ENCODE measurements at regions not wholly inside any gene's neighbourhood (a gene's known extent, or its start where the extent isn't known, plus 50 kb on each side); places are given as distances from the start of the nearest gene placed in this dataset.

DNA sequence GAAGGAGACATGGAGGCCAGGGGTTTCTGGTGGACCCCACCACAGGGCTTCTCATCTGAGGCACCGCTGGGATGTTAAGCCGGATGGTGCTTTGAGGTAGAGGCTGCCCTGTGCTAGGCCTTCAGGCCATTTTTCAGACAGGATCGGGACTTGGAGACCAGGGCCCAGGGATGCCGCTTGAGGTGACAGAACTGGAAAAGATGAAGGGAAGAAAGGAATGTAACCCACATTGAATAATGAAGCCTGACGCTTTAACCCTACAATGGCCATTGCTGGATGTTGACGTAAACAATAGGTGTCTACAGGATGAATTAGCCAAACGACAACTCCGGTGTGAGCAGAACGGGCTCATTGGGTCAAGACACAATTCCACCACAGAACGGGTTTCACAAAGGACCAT is 62.5 kb downstream of the CEBPB start:
- Mint-ChIP-seq H3K4me3 (no peak overlapping the region), H3K27ac (no peak overlapping the region), H3K36me3 (no peaks in the 10 kb centered on the region), H3K27me3 (peaks cover 2 to 3% of the 10 kb centered on the region in 2 donors), H3K9me3 (no peaks in the 10 kb centered on the region), H3K4me1 (no peaks in the 10 kb centered on the region)
- ChIA-PET POLR2A (ENCODE audit: partially characterized antibody) (no interaction called here), CTCF (ENCODE audit: partially characterized antibody) (no interaction called here)
- intact Hi-C loops (cut with micrococcal nuclease): no loop called here
- Histone ChIP-seq H3K27ac (ENCODE audit: low read depth, low read length) (no peak overlapping the region), H3K36me3 (ENCODE audit: insufficient read depth, low read length) (no peaks in the 10 kb centered on the region), H3K27me3 (ENCODE audit: insufficient read depth, low read length) (no peaks in the 10 kb centered on the region), H3K4me3 (ENCODE audit: low read length in 2 of 2) (no peak overlapping the region), H3K9me3 (ENCODE audit: control insufficient read depth in 1 of 2, low read length in 2 of 2) (no peaks in the 10 kb centered on the region), H3K4me1 (ENCODE audit: insufficient read depth, low read length) (no peaks in the 10 kb centered on the region)
- no peak for DNase-seq

DNA sequence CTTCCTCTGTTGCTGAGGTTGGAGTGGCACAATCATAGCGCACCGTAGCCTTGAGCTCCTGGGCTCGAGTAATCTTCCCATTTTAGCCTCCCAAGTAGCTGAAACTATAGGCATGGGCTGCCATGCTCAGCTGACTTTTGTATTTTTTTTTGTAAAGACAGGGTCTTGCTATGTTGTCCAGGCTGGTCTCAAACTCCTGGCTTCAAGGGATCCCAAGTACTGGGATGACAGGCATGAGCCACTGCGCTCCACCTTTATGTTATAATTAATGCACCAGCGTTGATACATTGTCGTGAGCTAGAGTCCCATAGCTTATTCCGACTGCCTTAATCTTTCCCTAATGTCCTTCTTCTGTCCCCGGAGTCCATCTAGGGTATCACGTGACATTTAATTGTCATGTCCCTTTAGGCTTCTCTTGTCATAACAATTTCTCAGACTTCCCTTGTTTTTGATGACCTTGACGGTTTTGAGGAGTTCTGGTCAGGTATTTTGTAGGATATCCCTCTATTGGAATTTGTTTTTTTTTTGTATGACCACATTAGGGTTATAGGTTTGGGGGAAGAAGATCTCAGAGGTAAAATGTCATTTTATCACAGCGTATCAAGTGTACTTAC is 63.9 kb downstream of the CEBPB start:
- H3K9me3 ChIP-seq (ENCODE audit: control insufficient read depth in 1 of 2, low read length in 2 of 2): no peaks in the 10 kb centered on the region
- Mint-ChIP-seq H3K36me3 (no peaks in the 10 kb centered on the region), H3K9me3 (peaks cover 0 to 3% (median 0%) of the 10 kb centered on the region in 8 donors), H3K27me3 (peaks cover 2 to 3% of the 10 kb centered on the region in 2 donors), H3K4me3 (no peak overlapping the region), H3K4me1 (peaks cover 0 to 2% (median 0%) of the 10 kb centered on the region in 4 donors), H3K27ac (no peak overlapping the region)
- no peaks in the 10 kb centered on the region for H3K36me3 ChIP-seq (ENCODE audit: insufficient read depth, low read length)
- no peaks in the 10 kb centered on the region for H3K4me1 ChIP-seq (ENCODE audit: insufficient read depth, low read length)
- POLR2A ChIA-PET (ENCODE audit: partially characterized antibody): no interaction called here
- intact Hi-C loops (cut with micrococcal nuclease): no loop called here
- no peaks in the 10 kb centered on the region for H3K27me3 ChIP-seq (ENCODE audit: insufficient read depth, low read length)
- CTCF ChIA-PET (ENCODE audit: partially characterized antibody): no interaction called here
- H3K27ac ChIP-seq (ENCODE audit: low read depth, low read length): no peak overlapping the region
- DNase-seq: no peak
- H3K4me3 ChIP-seq (ENCODE audit: low read length in 2 of 2): no peak overlapping the region

DNA sequence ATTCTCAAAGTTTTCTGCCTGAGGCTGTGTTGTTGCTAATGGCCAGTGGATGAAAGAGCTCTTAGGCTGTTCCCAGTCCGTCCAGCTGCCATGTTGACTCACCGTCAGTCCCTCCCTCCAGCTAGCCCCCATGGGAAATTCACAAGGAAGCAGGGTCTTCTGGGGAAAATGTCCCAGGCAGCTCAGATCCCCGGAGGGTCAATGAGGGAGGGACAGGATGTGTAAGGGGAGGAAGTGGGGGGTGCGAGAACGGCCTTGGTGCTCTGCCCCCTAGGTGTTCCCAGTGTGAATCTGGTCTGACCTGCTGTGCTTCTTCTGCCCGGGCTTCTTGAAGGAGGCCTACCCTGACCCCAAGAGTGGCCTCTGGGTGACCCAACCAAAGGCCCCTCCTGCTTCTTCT is 65.9 kb downstream of the CEBPB start:
- POLR2A ChIA-PET (ENCODE audit: partially characterized antibody): no interaction called here
- intact Hi-C loops (cut with micrococcal nuclease): no loop called here
- no peaks in the 10 kb centered on the region for H3K36me3 Mint-ChIP-seq
- no peak overlapping the region for H3K4me3 ChIP-seq (ENCODE audit: low read length in 2 of 2)
- no peak overlapping the region for H3K4me3 Mint-ChIP-seq
- peaks cover 0 to 4% (median 0%) of the 10 kb centered on the region in 8 donors for H3K9me3 Mint-ChIP-seq
- H3K9me3 ChIP-seq (ENCODE audit: control insufficient read depth in 1 of 2, low read length in 2 of 2): no peaks in the 10 kb centered on the region
- peaks cover 0 to 4% (median 0%) of the 10 kb centered on the region in 4 donors for H3K4me1 Mint-ChIP-seq
- H3K4me1 ChIP-seq (ENCODE audit: insufficient read depth, low read length): no peaks in the 10 kb centered on the region
- CTCF ChIA-PET (ENCODE audit: partially characterized antibody): no interaction called here
- no peak overlapping the region for H3K27ac Mint-ChIP-seq
- H3K27me3 Mint-ChIP-seq: peaks cover 2 to 3% of the 10 kb centered on the region in 2 donors
- DNase-seq: no peak
- H3K36me3 ChIP-seq (ENCODE audit: insufficient read depth, low read length): no peaks in the 10 kb centered on the region
- H3K27me3 ChIP-seq (ENCODE audit: insufficient read depth, low read length): no peaks in the 10 kb centered on the region
- H3K27ac ChIP-seq (ENCODE audit: low read depth, low read length): no peak overlapping the region

DNA sequence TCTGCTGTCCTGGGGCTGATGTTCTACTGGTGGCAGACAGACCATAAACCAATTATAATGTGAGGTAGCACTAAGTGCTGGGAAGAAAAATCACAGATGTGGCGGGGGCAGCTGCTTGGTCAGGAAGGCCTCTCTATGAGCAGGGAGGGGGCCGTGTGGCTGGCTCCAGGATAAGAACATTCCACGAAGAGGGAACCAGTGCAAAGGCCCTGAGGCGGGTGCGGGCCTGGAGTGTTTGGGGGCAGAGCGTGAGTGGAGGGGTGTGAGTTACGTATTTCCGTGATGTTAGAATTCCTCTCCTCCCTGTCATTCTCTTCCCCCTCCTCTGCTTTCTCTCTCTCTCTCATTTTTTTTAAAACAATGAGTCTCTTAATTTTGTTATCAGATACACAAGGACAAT is 67.2 kb downstream of the CEBPB start:
- H3K4me3 ChIP-seq (ENCODE audit: low read length in 2 of 2): no peak overlapping the region
- Mint-ChIP-seq H3K27me3 (peaks cover 0 to 3% of the 10 kb centered on the region in 2 donors), H3K27ac (no peak overlapping the region), H3K4me1 (peaks cover 0 to 4% (median 0%) of the 10 kb centered on the region in 4 donors), H3K4me3 (no peak overlapping the region), H3K9me3 (peaks cover 0 to 4% (median 0%) of the 10 kb centered on the region in 8 donors), H3K36me3 (no peaks in the 10 kb centered on the region)
- DNase-seq: no peak
- no peaks in the 10 kb centered on the region for H3K36me3 ChIP-seq (ENCODE audit: insufficient read depth, low read length)
- POLR2A ChIA-PET (ENCODE audit: partially characterized antibody): no interaction called here
- CTCF ChIA-PET (ENCODE audit: partially characterized antibody): no interaction called here
- H3K4me1 ChIP-seq (ENCODE audit: insufficient read depth, low read length): no peaks in the 10 kb centered on the region
- no peaks in the 10 kb centered on the region for H3K9me3 ChIP-seq (ENCODE audit: control insufficient read depth in 1 of 2, low read length in 2 of 2)
- H3K27me3 ChIP-seq (ENCODE audit: insufficient read depth, low read length): no peaks in the 10 kb centered on the region
- intact Hi-C loops (cut with micrococcal nuclease): no loop called here
- H3K27ac ChIP-seq (ENCODE audit: low read depth, low read length): no peak overlapping the region

DNA sequence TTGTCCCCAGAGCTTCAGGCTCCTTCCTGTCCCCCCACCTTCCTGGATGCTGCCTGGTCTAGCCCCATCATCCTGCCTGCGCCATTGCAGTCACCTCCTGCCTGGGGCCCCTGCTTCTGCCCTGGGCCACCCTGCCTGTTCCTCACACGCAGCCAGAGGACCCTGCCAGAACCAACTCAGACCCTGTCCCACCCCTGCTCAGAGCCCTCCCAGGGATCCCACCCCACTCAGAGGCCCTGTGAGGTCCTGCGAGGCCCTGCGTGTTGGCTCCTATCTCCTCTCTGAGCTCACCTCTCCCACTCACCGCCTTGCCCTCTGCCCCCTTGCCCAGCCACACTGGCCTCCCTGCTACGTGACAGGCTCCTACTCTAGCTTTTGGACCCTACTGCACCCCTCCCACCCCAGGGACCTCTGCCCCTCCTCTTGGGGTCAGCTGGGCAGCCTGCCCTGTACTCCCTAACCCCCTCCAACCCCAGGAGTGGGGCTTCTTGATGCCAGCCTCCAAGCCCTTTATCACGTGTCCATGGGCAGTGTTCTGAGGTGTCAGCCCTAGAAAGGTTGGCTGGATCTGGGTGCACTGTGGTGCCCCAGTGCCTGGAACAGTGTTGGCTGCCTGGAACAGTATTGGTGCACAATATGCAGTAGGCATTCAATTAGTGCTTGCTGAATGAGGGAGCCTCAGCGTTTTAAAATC is 68.3 kb downstream of the CEBPB start:
- H3K27me3 Mint-ChIP-seq: peaks cover 0 to 3% of the 10 kb centered on the region in 2 donors
- no peak overlapping the region for H3K4me3 Mint-ChIP-seq
- H3K4me1 Mint-ChIP-seq: peaks cover 0 to 4% (median 0%) of the 10 kb centered on the region in 4 donors
- no peaks in the 10 kb centered on the region for H3K36me3 Mint-ChIP-seq
- H3K36me3 ChIP-seq (ENCODE audit: insufficient read depth, low read length): no peaks in the 10 kb centered on the region
- POLR2A ChIA-PET (ENCODE audit: partially characterized antibody): no interaction called here
- no peaks in the 10 kb centered on the region for H3K4me1 ChIP-seq (ENCODE audit: insufficient read depth, low read length)
- H3K27ac Mint-ChIP-seq: no peak overlapping the region
- intact Hi-C loops (cut with micrococcal nuclease): no loop called here
- H3K9me3 ChIP-seq (ENCODE audit: control insufficient read depth in 1 of 2, low read length in 2 of 2): no peaks in the 10 kb centered on the region
- peaks cover 0 to 4% (median 0%) of the 10 kb centered on the region in 8 donors for H3K9me3 Mint-ChIP-seq
- CTCF ChIA-PET (ENCODE audit: partially characterized antibody): no interaction called here
- H3K4me3 ChIP-seq (ENCODE audit: low read length in 2 of 2): no peak overlapping the region
- no peaks in the 10 kb centered on the region for H3K27me3 ChIP-seq (ENCODE audit: insufficient read depth, low read length)
- H3K27ac ChIP-seq (ENCODE audit: low read depth, low read length): no peak overlapping the region
- no peak for DNase-seq

DNA sequence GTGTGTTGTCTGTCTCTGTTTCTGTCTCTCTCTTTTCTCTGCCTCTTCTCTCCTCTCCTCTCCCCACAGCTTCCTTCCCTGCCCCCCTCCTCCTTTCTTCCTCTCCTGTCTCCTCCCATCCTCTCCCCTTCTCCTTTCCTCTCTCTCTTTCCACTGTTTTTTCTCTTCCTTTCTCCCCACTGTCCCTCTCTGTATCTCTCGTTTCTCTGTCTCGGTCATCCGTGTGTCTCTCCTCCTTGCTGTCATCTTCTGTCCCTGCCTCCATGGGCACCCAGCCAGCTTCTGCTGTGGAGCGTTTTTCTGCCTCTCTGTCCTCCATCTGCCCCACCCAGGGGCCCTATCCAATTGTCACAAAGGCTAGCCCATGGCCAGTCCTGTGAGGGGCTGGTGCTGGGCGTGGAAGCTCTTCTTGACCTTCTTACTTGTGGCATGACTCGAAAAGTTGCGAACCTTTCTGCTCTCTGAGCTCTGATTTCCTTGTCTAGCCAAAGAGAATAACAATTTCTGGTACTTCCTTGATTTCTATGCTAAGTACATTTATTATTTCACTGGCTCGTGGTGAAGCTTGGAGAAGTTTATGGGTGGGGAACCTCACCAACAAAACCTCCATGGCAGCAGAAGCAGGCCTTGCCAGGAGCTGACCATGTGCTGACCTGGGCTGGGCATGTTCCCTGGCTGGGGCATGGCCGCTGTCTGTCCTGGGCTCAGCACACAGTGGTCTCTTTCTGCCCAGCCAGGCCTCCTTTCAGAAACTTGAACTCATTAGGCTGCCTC is 69.3 kb downstream of the CEBPB start:
- no peaks in the 10 kb centered on the region for H3K9me3 ChIP-seq (ENCODE audit: control insufficient read depth in 1 of 2, low read length in 2 of 2)
- no peak overlapping the region for H3K4me3 ChIP-seq (ENCODE audit: low read length in 2 of 2)
- Mint-ChIP-seq H3K4me3 (no peak overlapping the region), H3K9me3 (peaks cover 0 to 4% (median 0%) of the 10 kb centered on the region in 8 donors), H3K4me1 (peaks cover 0 to 4% (median 0%) of the 10 kb centered on the region in 4 donors), H3K36me3 (no peaks in the 10 kb centered on the region), H3K27ac (peak overlapping the region in 1 of 7 donors; percentile 14), H3K27me3 (peaks cover 0 to 3% of the 10 kb centered on the region in 2 donors)
- intact Hi-C loops (cut with micrococcal nuclease): no loop called here
- H3K4me1 ChIP-seq (ENCODE audit: insufficient read depth, low read length): no peaks in the 10 kb centered on the region
- CTCF ChIA-PET (ENCODE audit: partially characterized antibody): no interaction called here
- H3K27me3 ChIP-seq (ENCODE audit: insufficient read depth, low read length): no peaks in the 10 kb centered on the region
- H3K36me3 ChIP-seq (ENCODE audit: insufficient read depth, low read length): no peaks in the 10 kb centered on the region
- no peak overlapping the region for H3K27ac ChIP-seq (ENCODE audit: low read depth, low read length)
- POLR2A ChIA-PET (ENCODE audit: partially characterized antibody): no interaction called here
- DNase-seq: no peak

DNA sequence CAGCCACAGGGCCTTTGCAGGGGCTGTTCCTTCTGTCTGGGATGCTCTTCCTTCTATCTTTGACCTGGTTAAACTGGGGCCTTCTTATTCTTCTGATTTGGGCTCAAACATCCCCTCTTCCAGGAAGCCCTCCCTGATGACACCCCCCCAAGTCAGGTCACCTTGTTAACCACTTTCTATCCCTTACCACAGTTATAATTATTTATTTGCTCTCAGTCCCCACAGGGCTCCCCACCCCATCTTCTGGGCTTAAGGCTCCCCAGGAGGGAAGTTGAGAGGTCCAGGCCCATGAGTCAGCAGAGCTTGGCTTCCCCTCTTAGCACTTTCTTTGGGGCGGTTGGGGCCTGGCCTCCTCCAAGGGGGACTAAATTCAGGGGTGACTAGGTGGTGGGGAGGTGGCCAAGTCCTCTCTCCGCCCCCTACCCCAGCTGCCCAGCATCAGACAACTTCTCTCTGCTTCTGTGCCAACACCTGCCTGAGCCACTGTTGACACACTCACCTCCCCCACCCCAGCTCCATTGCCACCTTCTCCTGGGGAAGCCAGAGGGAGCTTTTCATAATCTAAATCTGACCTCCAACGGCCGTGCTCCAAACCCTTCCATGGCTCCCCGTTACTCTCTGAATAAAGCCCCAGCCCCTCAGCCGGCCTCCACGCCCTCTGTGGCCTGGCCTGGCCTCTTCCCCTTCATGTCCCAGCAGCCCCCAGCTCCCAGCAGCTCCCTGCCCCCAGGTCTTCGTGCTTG is 70.0 kb downstream of the CEBPB start:
- H3K9me3 Mint-ChIP-seq: peaks cover 0 to 4% (median 0%) of the 10 kb centered on the region in 8 donors
- POLR2A ChIA-PET (ENCODE audit: partially characterized antibody): no interaction called here
- Histone ChIP-seq H3K4me3 (ENCODE audit: low read length in 2 of 2) (no peak overlapping the region), H3K27me3 (ENCODE audit: insufficient read depth, low read length) (no peaks in the 10 kb centered on the region), H3K9me3 (ENCODE audit: control insufficient read depth in 1 of 2, low read length in 2 of 2) (no peaks in the 10 kb centered on the region), H3K4me1 (ENCODE audit: insufficient read depth, low read length) (no peaks in the 10 kb centered on the region), H3K27ac (ENCODE audit: low read depth, low read length) (no peak overlapping the region), H3K36me3 (ENCODE audit: insufficient read depth, low read length) (no peaks in the 10 kb centered on the region)
- CTCF ChIA-PET (ENCODE audit: partially characterized antibody): no interaction called here
- H3K4me3 Mint-ChIP-seq: no peak overlapping the region
- peak overlapping the region in 2 of 7 donors; percentile 16 to 22 for H3K27ac Mint-ChIP-seq
- H3K27me3 Mint-ChIP-seq: peaks cover 0 to 3% of the 10 kb centered on the region in 2 donors
- H3K36me3 Mint-ChIP-seq: no peaks in the 10 kb centered on the region
- intact Hi-C loops (cut with micrococcal nuclease): no loop called here
- no peak for DNase-seq
- peaks cover 0 to 4% (median under 1%) of the 10 kb centered on the region in 4 donors for H3K4me1 Mint-ChIP-seq

Measured in CD4-positive, alpha-beta memory T cell (primary cell).